SK-N-SH (cell line): ENCODE measurements at regions not wholly inside any gene's neighbourhood (a gene's known extent, or its start where the extent isn't known, plus 50 kb on each side); places are given as distances from the start of the nearest gene placed in this dataset.

Experiments
- EP300 ChIP-seq, 2 experiments: IDR thresholded peaks; 2 replicates each; pipeline versions ENCODE4 v1.4.0 to v1.6.1; 2012; ENCODE audit warnings: borderline replicate concordance in 1 of 2, low read depth in 1 of 2, low read length in 1 of 2
- EZH2phosphoT487 ChIP-seq: fragments of 200-600 bp; sonication (generic); IDR thresholded peaks from 2 replicates; pipeline ENCODE4 v1.6.1; 2017; ENCODE audit warnings: low read depth, mixed run types, mild to moderate bottlenecking, antibody characterized with exemption, moderate library complexity, borderline replicate concordance
- TF ChIP-seq, protein P1 (sequence below): fragments of 200-600 bp; sonication (generic); IDR thresholded peaks from 2 replicates; pipeline ENCODE4 v1.6.1; 2017; ENCODE audit warnings: antibody characterized with exemption, mild to moderate bottlenecking, moderate library complexity

DNA sequence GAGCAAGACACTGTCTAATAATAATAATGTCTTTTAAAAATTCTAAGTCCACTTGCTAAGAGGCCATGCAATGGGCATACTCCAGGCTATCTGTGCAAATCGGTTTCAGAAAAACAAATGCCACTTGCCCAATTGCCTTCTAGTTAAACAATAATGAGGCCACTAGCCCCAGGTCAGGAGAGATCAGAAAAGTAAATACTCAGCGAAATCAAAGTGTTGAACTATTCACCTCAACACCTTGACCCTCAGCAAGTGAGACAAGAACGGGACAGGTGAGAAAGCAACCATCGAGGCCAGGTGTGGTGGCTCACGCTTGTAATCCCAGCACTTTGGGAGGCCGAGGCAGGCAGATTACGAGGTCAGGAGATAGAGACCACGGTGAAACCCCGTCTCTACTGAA, 72.3 kb upstream of the SYN3 start:
- no peak for TF ChIP-seq EP300 (IDR thresholded peaks at IDR 0.05; ENCODE audit: borderline replicate concordance in 1 of 2, low read depth in 1 of 2, low read length in 1 of 2)
- TF ChIP-seq EZH2phosphoT487, result no peak
- TF ChIP-seq, protein P1, sequence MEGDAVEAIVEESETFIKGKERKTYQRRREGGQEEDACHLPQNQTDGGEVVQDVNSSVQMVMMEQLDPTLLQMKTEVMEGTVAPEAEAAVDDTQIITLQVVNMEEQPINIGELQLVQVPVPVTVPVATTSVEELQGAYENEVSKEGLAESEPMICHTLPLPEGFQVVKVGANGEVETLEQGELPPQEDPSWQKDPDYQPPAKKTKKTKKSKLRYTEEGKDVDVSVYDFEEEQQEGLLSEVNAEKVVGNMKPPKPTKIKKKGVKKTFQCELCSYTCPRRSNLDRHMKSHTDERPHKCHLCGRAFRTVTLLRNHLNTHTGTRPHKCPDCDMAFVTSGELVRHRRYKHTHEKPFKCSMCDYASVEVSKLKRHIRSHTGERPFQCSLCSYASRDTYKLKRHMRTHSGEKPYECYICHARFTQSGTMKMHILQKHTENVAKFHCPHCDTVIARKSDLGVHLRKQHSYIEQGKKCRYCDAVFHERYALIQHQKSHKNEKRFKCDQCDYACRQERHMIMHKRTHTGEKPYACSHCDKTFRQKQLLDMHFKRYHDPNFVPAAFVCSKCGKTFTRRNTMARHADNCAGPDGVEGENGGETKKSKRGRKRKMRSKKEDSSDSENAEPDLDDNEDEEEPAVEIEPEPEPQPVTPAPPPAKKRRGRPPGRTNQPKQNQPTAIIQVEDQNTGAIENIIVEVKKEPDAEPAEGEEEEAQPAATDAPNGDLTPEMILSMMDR, result no peak
